Stomach (tissue), 4 donors: ENCODE measurements at regions not wholly inside any gene's neighbourhood (a gene's known extent, or its start where the extent isn't known, plus 50 kb on each side); places are given as distances from the start of the nearest gene placed in this dataset.

Experiments used
- POLR2A ChIP-seq, 4 donors: fragments of 450-650 bp; IDR thresholded peaks; one replicate each; pipeline ENCODE4 v1.6.1; 2016; ENCODE audit warnings: antibody characterized with exemption in 4 of 4, control low read depth in 2 of 4, mild to moderate bottlenecking in 1 of 4, moderate library complexity in 1 of 4
- TF ChIP-seq, protein P1 (sequence below), 7 experiments: fragments of 450-650 bp in 4 of 7; fragments of 200-600 bp in 3 of 7; sonication (generic) in 3 of 7; IDR thresholded peaks; one replicate each; pipeline ENCODE4 v1.5.1; 2016 to 2019; ENCODE audit warnings: antibody characterized with exemption in 7 of 7, control low read depth in 2 of 7, mild to moderate bottlenecking in 1 of 7

- TF ChIP-seq POLR2A (IDR thresholded peaks at IDR 0.05): no peak
- TF ChIP-seq, protein P1, sequence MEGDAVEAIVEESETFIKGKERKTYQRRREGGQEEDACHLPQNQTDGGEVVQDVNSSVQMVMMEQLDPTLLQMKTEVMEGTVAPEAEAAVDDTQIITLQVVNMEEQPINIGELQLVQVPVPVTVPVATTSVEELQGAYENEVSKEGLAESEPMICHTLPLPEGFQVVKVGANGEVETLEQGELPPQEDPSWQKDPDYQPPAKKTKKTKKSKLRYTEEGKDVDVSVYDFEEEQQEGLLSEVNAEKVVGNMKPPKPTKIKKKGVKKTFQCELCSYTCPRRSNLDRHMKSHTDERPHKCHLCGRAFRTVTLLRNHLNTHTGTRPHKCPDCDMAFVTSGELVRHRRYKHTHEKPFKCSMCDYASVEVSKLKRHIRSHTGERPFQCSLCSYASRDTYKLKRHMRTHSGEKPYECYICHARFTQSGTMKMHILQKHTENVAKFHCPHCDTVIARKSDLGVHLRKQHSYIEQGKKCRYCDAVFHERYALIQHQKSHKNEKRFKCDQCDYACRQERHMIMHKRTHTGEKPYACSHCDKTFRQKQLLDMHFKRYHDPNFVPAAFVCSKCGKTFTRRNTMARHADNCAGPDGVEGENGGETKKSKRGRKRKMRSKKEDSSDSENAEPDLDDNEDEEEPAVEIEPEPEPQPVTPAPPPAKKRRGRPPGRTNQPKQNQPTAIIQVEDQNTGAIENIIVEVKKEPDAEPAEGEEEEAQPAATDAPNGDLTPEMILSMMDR (IDR thresholded peaks at IDR 0.05): no peak
Observed at GRCh38 chr3:164231718-164232117, 846.6 kb downstream of the SI start.
